Astrocyte (in vitro differentiated cells and primary cell): ENCODE measurements at regions not wholly inside any gene's neighbourhood (a gene's known extent, or its start where the extent isn't known, plus 50 kb on each side); places are given as distances from the start of the nearest gene placed in this dataset.

Experiments
- DNase-seq: peaks from one replicate; pipeline ENCODE4 v3.0.0-alpha.2; 2010; ENCODE audit warnings: low read depth
- FAIRE-seq: peaks from 2 replicates; lab custom pipeline; 2011; peaks lifted over from hg19 to GRCh38; lab: Jason Lieb, UNC
- H2AFZ ChIP-seq: 2 replicates; pipeline ENCODE4 v1.6.0; 2012; ENCODE audit warnings: low read depth, low read length, inconsistent platforms
- H3K27ac ChIP-seq: 2 replicates; pipeline ENCODE4 v1.5.1; 2011; ENCODE audit warnings: low read depth, low read length, inconsistent platforms
- H3K27me3 ChIP-seq: 2 replicates; pipeline ENCODE4 v1.6.0; 2011; ENCODE audit warnings: low read length, inconsistent platforms; ENCODE audit not compliant: insufficient read depth
- H3K36me3 ChIP-seq: 2 replicates; pipeline ENCODE4 v1.5.1; 2011; ENCODE audit warnings: low read length, inconsistent platforms; ENCODE audit not compliant: insufficient read depth
- H3K4me1 ChIP-seq: 2 replicates; pipeline ENCODE4 v1.5.1; 2011; ENCODE audit warnings: low read length, inconsistent platforms; ENCODE audit not compliant: insufficient read depth
- H3K4me2 ChIP-seq: 2 replicates; pipeline ENCODE4 v1.6.0; 2012; ENCODE audit warnings: low read length, inconsistent platforms
- H3K4me3 ChIP-seq: 2 replicates; pipeline ENCODE4 v1.5.1; 2011; ENCODE audit warnings: low read depth, mild to moderate bottlenecking, low read length, inconsistent platforms; ENCODE audit not compliant: insufficient read depth
- H3K79me2 ChIP-seq: 2 replicates; pipeline ENCODE4 v1.6.0; 2012; ENCODE audit warnings: mild to moderate bottlenecking, low read length, inconsistent platforms; ENCODE audit not compliant: insufficient read depth
- H3K9ac ChIP-seq: 2 replicates; pipeline ENCODE4 v1.6.0; 2012; ENCODE audit warnings: mild to moderate bottlenecking, low read length, inconsistent platforms
- H3K9me3 ChIP-seq: 2 replicates; pipeline ENCODE4 v1.5.1; 2012; ENCODE audit warnings: low read depth, mild to moderate bottlenecking, low read length, inconsistent platforms; ENCODE audit not compliant: insufficient read depth
- H4K20me1 ChIP-seq: 2 replicates; pipeline ENCODE4 v1.6.0; 2012; ENCODE audit warnings: low read length, inconsistent platforms; ENCODE audit not compliant: insufficient read depth
- H3K27ac Mint-ChIP-seq: one replicate; pipeline ENCODE4 v1.8.0; 2021; ENCODE audit warnings: mild to moderate bottlenecking, mixed read lengths; ENCODE audit not compliant: unreplicated experiment
- H3K27me3 Mint-ChIP-seq: one replicate; pipeline ENCODE4 v1.8.0; 2021; ENCODE audit warnings: low read depth, mixed read lengths; ENCODE audit not compliant: unreplicated experiment
- H3K36me3 Mint-ChIP-seq: one replicate; pipeline ENCODE4 v1.8.0; 2021; ENCODE audit warnings: low read depth, mixed read lengths; ENCODE audit not compliant: unreplicated experiment
- H3K4me1 Mint-ChIP-seq: one replicate; pipeline ENCODE4 v1.8.0; 2021; ENCODE audit warnings: low read depth, mixed read lengths; ENCODE audit not compliant: unreplicated experiment
- H3K4me3 Mint-ChIP-seq: one replicate; pipeline ENCODE4 v1.8.0; 2021; ENCODE audit warnings: mild to moderate bottlenecking, moderate library complexity, mixed read lengths; ENCODE audit not compliant: unreplicated experiment
- H3K9me3 Mint-ChIP-seq: one replicate; pipeline ENCODE4 v1.8.0; 2021; ENCODE audit warnings: mild to moderate bottlenecking, mixed read lengths; ENCODE audit not compliant: unreplicated experiment
- EZH2 ChIP-seq: IDR thresholded peaks from 2 replicates; pipeline ENCODE4 v1.6.1; 2012; ENCODE audit warnings: mild to moderate bottlenecking, low read length, inconsistent platforms; ENCODE audit not compliant: insufficient read depth
- TF ChIP-seq, protein P1 (sequence below): IDR thresholded peaks from 2 replicates; pipeline ENCODE4 v1.5.1; 2011; ENCODE audit warnings: low read depth, mild to moderate bottlenecking, inconsistent platforms, low read length, moderate library complexity; ENCODE audit not compliant: insufficient read depth

DNA sequence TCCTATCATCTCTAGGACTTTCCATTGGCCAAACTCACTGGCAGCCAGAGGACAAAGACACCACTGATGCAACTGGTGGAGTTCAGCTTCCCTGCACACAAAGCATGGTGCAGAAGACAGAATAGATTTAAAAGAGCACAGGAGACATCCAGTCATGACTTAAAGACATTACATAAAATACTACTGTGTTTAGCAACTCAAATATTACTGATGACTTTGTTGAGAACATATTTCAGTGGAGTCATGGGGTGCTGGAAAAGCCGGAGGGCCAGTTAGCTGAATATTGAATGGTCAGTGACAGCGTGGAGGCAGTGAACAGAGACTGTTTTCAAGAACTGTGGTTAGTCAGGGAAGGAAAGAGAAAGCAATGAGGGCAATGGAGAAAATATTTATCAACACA is 296.3 kb upstream of the NRP1 start:
- Mint-ChIP-seq H3K27me3 (peaks cover 27% of the 10 kb centered on the region), H3K4me1 (no peaks in the 10 kb centered on the region)

DNA sequence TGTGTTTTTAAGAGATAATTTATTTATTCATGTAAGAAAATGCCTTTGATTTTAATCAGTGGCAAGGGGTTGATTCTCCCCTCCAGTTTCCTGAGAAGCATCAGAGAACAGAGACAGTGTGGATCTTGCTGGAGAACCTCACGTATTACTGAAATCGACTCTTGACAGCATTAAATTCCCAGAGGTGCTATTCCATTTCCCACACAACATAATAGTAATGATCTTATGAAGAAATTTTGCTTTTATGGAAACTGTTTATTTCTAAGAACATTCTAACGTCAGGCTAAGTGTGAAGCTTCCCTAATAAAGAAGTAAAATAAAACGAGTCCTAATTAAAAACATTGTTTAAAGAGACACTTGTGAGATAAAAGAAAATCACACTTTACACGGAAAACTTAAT is 293.1 kb upstream of the NRP1 start:
- H4K20me1 ChIP-seq, result no peaks in the 10 kb centered on the region
- H3K27ac Mint-ChIP-seq, result no peak overlapping the region
- no peak for FAIRE-seq

More for the DNA sequence above, 296.3 kb upstream of the NRP1 start:
- Histone ChIP-seq H3K9ac (no peak overlapping the region), H3K36me3 (no peaks in the 10 kb centered on the region), H3K4me1 (no peaks in the 10 kb centered on the region), H3K27me3 (peaks cover 3% of the 10 kb centered on the region), H2AFZ (no peak overlapping the region), H3K79me2 (no peaks in the 10 kb centered on the region), H3K27ac (no peak overlapping the region), H3K4me3 (no peak overlapping the region), H3K4me2 (no peak overlapping the region), H4K20me1 (no peaks in the 10 kb centered on the region), H3K9me3 (no peaks in the 10 kb centered on the region)
- FAIRE-seq (no peak), DNase-seq (no peak)
- Mint-ChIP-seq H3K27ac (no peak overlapping the region), H3K4me3 (no peak overlapping the region), H3K9me3 (peaks cover 2% of the 10 kb centered on the region), H3K36me3 (no peaks in the 10 kb centered on the region)
- TF ChIP-seq EZH2, result no peak
- TF ChIP-seq, protein P1, sequence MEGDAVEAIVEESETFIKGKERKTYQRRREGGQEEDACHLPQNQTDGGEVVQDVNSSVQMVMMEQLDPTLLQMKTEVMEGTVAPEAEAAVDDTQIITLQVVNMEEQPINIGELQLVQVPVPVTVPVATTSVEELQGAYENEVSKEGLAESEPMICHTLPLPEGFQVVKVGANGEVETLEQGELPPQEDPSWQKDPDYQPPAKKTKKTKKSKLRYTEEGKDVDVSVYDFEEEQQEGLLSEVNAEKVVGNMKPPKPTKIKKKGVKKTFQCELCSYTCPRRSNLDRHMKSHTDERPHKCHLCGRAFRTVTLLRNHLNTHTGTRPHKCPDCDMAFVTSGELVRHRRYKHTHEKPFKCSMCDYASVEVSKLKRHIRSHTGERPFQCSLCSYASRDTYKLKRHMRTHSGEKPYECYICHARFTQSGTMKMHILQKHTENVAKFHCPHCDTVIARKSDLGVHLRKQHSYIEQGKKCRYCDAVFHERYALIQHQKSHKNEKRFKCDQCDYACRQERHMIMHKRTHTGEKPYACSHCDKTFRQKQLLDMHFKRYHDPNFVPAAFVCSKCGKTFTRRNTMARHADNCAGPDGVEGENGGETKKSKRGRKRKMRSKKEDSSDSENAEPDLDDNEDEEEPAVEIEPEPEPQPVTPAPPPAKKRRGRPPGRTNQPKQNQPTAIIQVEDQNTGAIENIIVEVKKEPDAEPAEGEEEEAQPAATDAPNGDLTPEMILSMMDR, result no peak

DNA sequence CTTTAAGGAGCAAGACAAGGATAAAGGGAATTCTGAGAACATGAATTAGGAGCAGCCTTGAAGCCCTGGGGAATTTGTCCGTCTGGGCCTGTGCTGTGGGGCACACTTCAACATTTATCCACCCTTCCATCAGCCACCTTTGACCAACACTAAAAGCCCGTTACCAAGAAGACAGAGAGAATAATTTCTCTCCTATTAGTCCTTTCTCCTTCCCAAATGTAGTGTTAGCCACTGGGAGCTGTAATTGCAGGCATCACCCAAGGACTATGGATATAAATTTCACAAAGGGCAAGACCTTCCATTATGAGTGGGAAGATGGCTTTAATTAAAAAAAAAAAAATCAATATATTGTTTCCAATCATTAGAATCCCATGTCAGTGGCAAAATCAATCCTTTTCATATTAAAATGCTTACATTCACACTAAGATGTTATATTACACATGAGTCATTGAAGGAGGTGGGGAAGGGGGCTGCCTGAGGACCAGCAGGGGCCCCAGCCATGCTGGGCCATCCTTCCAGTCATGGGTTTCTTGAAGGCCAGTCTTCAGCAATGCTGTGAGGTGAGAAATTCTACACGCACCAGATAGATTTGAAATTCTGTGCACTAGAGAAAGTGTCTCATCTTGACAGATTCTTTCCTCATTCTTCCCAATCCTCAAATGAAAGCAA is 292.5 kb upstream of the NRP1 start:
- no peaks in the 10 kb centered on the region for H3K79me2 ChIP-seq
- no peaks in the 10 kb centered on the region for H3K9me3 ChIP-seq
- H3K27ac Mint-ChIP-seq, result no peak overlapping the region
- peaks cover 32% of the 10 kb centered on the region for H3K27me3 Mint-ChIP-seq
- H3K36me3 Mint-ChIP-seq, result no peaks in the 10 kb centered on the region
- no peak for TF ChIP-seq EZH2
- TF ChIP-seq, protein P1, result no peak
- H4K20me1 ChIP-seq, result no peaks in the 10 kb centered on the region
- no peak overlapping the region for H3K4me3 Mint-ChIP-seq
- H3K4me2 ChIP-seq, result no peak overlapping the region
- H3K4me3 ChIP-seq, result no peak overlapping the region
- H3K27ac ChIP-seq, result no peak overlapping the region
- H3K4me1 ChIP-seq, result no peaks in the 10 kb centered on the region
- H3K27me3 ChIP-seq, result peaks cover 3% of the 10 kb centered on the region
- H3K36me3 ChIP-seq, result no peaks in the 10 kb centered on the region
- H2AFZ ChIP-seq, result no peak overlapping the region
- no peak overlapping the region for H3K9ac ChIP-seq
- no peaks in the 10 kb centered on the region for H3K4me1 Mint-ChIP-seq
- DNase-seq (no peak), FAIRE-seq (no peak)
- H3K9me3 Mint-ChIP-seq, result peaks cover 4% of the 10 kb centered on the region

More for the DNA sequence above, 293.1 kb upstream of the NRP1 start:
- Histone ChIP-seq H2AFZ (no peak overlapping the region), H3K9me3 (no peaks in the 10 kb centered on the region), H3K79me2 (no peaks in the 10 kb centered on the region), H3K4me1 (no peaks in the 10 kb centered on the region), H3K27me3 (peaks cover 3% of the 10 kb centered on the region), H3K36me3 (no peaks in the 10 kb centered on the region), H3K9ac (no peak overlapping the region), H3K4me2 (no peak overlapping the region), H3K27ac (no peak overlapping the region), H3K4me3 (no peak overlapping the region)
- Mint-ChIP-seq H3K9me3 (peaks cover 4% of the 10 kb centered on the region), H3K27me3 (peaks cover 36% of the 10 kb centered on the region), H3K4me1 (no peaks in the 10 kb centered on the region), H3K4me3 (no peak overlapping the region), H3K36me3 (no peaks in the 10 kb centered on the region)
- no peak for DNase-seq
- TF ChIP-seq, protein P1, result no peak
- no peak for TF ChIP-seq EZH2
